Parathyroid adenoma (tissue), 2 donors: ENCODE measurements at regions not wholly inside any gene's neighbourhood (a gene's known extent, or its start where the extent isn't known, plus 50 kb on each side); places are given as distances from the start of the nearest gene placed in this dataset.

ENCODE experiments used
- H2AFZ ChIP-seq: fragments of 300-600 bp; sonication (generic); one replicate; pipeline ENCODE4 v1.7.0; 2017; ENCODE audit warnings: antibody characterized with exemption, mild to moderate bottlenecking
- H3K27ac ChIP-seq: fragments of 300-600 bp; sonication (generic); one replicate; pipeline ENCODE4 v1.7.0; 2017
- H3K27me3 ChIP-seq: fragments of 300-600 bp; sonication (generic); one replicate; pipeline ENCODE4 v1.7.0; 2017; ENCODE audit warnings: low read length; ENCODE audit not compliant: control insufficient read depth, insufficient read depth
- H3K36me3 ChIP-seq: fragments of 300-600 bp; sonication (generic); one replicate; pipeline ENCODE4 v1.7.0; 2017; ENCODE audit warnings: low read length; ENCODE audit not compliant: control insufficient read depth, insufficient read depth
- H3K4me1 ChIP-seq: fragments of 300-600 bp; sonication (generic); one replicate; pipeline ENCODE4 v1.7.0; 2017; ENCODE audit warnings: control low read depth
- H3K4me2 ChIP-seq: fragments of 300-600 bp; sonication (generic); one replicate; pipeline ENCODE4 v1.7.0; 2017; ENCODE audit warnings: low read length
- H3K4me3 ChIP-seq: fragments of 300-600 bp; sonication (generic); one replicate; pipeline ENCODE4 v1.7.0; 2017; ENCODE audit warnings: low read depth, low read length
- H3K79me2 ChIP-seq: fragments of 300-600 bp; sonication (generic); one replicate; pipeline ENCODE4 v1.7.0; 2017; ENCODE audit warnings: control low read depth
- H3K9ac ChIP-seq: fragments of 300-600 bp; sonication (generic); one replicate; pipeline ENCODE4 v1.7.0; 2017; ENCODE audit warnings: mild to moderate bottlenecking
- H3K9me3 ChIP-seq: fragments of 300-600 bp; sonication (generic); one replicate; pipeline ENCODE4 v1.7.0; 2017; ENCODE audit warnings: low read length; ENCODE audit not compliant: control insufficient read depth
- CTCF ChIP-seq: fragments of 300-600 bp; sonication (generic); IDR thresholded peaks from one replicate; pipeline ENCODE4 v1.7.0; 2017; ENCODE audit warnings: antibody characterized with exemption, mild to moderate bottlenecking
- donor health status: primary hyperparathyroidism.

DNA sequence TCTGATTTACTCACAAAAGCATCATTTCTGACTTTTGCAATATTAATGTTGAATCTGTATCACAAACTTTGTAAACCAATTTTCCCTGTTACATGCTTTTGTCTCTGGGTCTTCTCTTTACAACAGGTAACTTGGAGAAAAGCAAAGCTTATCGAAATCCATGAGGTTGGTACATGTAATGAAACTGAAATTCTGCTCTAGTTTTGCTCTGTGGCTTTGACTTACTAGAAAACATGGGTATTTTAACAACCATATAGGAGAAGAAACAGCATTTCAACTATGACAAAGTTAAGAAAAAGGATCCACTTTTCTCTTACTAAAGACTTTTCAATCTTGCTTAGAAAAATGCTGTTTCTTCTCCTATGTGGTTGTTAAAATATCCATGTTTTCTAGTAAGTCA, 645.8 kb downstream of the STIM2 start:
- H3K27ac ChIP-seq = no peak overlapping the region
- no peak overlapping the region for H3K4me2 ChIP-seq
- H3K9me3 ChIP-seq = no peaks in the 10 kb centered on the region
- H3K27me3 ChIP-seq = no peaks in the 10 kb centered on the region
- no peaks in the 10 kb centered on the region for H3K4me1 ChIP-seq
- no peak overlapping the region for H3K9ac ChIP-seq
- H2AFZ ChIP-seq = no peak overlapping the region
- TF ChIP-seq CTCF = no peak
- H3K36me3 ChIP-seq = no peaks in the 10 kb centered on the region
- no peaks in the 10 kb centered on the region for H3K79me2 ChIP-seq
- no peak overlapping the region for H3K4me3 ChIP-seq

- TF ChIP-seq CTCF = no peak
- Histone ChIP-seq H3K27ac (no peak overlapping the region), H3K4me2 (no peak overlapping the region), H3K4me3 (no peak overlapping the region), H3K9me3 (no peaks in the 10 kb centered on the region), H3K9ac (no peak overlapping the region), H3K4me1 (no peaks in the 10 kb centered on the region), H2AFZ (no peak overlapping the region), H3K79me2 (no peaks in the 10 kb centered on the region), H3K36me3 (no peaks in the 10 kb centered on the region), H3K27me3 (no peaks in the 10 kb centered on the region)
These were observed 654.1 kb downstream of the STIM2 start for GRCh38 chr4:27514711-27515110.

- Histone ChIP-seq H3K9me3 (no peaks in the 10 kb centered on the region), H3K36me3 (no peaks in the 10 kb centered on the region), H3K4me2 (no peak overlapping the region), H3K27me3 (no peaks in the 10 kb centered on the region), H3K9ac (no peak overlapping the region), H3K27ac (no peak overlapping the region), H3K4me3 (no peak overlapping the region), H3K4me1 (no peaks in the 10 kb centered on the region), H2AFZ (no peak overlapping the region), H3K79me2 (no peaks in the 10 kb centered on the region)
- TF ChIP-seq CTCF = no peak
These were observed 654.5 kb downstream of the STIM2 start for GRCh38 chr4:27515140-27515539.

GRCh38 chr4:27518876-27519275, 658.2 kb downstream of the STIM2 start:
- H3K9me3 ChIP-seq = no peaks in the 10 kb centered on the region
- no peaks in the 10 kb centered on the region for H3K36me3 ChIP-seq
- TF ChIP-seq CTCF = no peak

GRCh38 chr4:27524224-27524623, 663.6 kb downstream of the STIM2 start:
- no peak overlapping the region for H3K4me3 ChIP-seq
- H3K4me1 ChIP-seq = no peaks in the 10 kb centered on the region
- no peak for TF ChIP-seq CTCF
- no peaks in the 10 kb centered on the region for H3K27me3 ChIP-seq
- no peak overlapping the region for H3K27ac ChIP-seq
- H3K36me3 ChIP-seq = no peaks in the 10 kb centered on the region
- H2AFZ ChIP-seq = no peak overlapping the region
- no peak overlapping the region for H3K4me2 ChIP-seq
- no peaks in the 10 kb centered on the region for H3K79me2 ChIP-seq
- no peak overlapping the region for H3K9ac ChIP-seq
- no peaks in the 10 kb centered on the region for H3K9me3 ChIP-seq

More at GRCh38 chr4:27518876-27519275, 658.2 kb downstream of the STIM2 start:
- H2AFZ ChIP-seq = no peak overlapping the region
- no peak overlapping the region for H3K4me3 ChIP-seq
- H3K79me2 ChIP-seq = no peaks in the 10 kb centered on the region
- no peak overlapping the region for H3K4me2 ChIP-seq
- no peaks in the 10 kb centered on the region for H3K27me3 ChIP-seq
- no peak overlapping the region for H3K9ac ChIP-seq
- no peaks in the 10 kb centered on the region for H3K4me1 ChIP-seq
- no peak overlapping the region for H3K27ac ChIP-seq
